ENCODE measurements at regions not wholly inside any gene's neighbourhood (a gene's known extent, or its start where the extent isn't known, plus 50 kb on each side); places are given as distances from the start of the nearest gene placed in this dataset.
"Not testable (repeated sequence)": the region's sequence is repeated elsewhere in the genome, so short reads cannot be mapped to it uniquely, and the experiment has no call there.

DNA sequence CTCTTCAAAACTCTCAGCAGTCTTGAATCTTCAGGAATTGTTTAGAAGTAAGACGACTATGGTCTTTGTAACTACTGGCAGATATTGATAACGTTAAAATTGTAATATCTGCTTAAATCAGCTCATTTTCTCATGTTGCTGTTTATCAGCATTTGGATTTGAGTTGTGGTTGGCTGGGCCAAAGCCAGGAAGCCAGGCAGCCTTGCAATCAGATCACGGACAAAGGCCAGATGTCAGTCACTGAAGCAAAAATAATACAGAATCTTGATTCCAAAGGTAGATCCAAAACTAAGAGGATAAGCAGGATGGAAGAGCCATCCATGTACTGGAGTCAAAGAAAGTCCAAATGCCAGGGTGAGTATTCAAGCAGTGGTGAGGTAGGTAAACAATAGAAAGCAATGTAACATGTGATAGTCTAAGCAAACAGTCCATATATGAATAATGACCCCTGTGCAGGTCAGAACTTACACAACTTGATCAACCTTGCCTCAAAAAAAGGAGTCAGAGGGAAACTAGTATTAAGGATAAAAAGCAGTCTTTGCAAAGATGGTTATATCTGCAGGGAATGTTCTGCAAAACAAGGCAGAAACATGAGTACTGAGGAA is 95.8 kb upstream of the RAP1B start:
- no peak for DNase-seq

DNA sequence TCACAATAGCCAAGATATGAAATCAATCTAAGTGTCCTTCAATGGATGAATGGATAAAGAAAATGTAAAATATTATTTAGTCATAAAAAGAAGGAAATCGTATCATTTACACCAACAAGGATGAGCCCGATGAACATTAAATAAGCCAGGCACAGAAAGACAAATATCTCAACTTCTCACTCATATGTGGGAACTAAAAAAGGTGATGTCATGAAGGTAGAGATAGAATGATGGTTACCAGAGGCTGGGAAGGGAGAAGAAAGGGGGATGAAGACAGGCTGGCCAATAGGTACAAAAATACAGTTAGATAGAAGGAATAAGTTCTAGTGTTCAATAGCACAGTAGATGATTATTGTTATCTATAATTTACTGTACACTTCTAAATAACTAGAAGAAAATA is 94.9 kb upstream of the RAP1B start:
- no peak for DNase-seq

DNA sequence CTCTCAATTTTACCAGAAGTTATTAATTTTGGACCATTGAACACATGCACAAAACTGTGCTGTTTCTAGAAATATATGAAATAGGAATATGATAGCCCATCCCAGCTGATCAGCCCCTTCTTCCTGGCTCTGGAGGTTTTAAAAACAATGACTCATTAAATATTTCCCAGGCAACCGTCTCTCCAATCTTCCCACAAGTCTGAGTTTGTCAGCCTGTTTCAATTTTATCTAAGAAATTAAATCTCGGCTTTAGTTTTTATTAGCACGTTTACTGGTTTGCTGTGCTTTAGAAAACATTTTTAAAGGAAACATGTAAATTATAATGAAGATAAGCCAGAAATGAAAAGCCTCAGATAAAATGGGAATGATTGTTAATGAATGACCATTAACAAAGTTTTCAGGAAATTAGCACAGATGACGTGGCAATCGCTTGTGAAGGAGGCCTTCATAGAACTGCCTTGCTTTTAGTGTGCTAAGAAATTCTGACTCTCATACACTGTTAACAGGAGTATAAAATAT is 89.3 kb upstream of the RAP1B start:
- no peak for DNase-seq

DNA sequence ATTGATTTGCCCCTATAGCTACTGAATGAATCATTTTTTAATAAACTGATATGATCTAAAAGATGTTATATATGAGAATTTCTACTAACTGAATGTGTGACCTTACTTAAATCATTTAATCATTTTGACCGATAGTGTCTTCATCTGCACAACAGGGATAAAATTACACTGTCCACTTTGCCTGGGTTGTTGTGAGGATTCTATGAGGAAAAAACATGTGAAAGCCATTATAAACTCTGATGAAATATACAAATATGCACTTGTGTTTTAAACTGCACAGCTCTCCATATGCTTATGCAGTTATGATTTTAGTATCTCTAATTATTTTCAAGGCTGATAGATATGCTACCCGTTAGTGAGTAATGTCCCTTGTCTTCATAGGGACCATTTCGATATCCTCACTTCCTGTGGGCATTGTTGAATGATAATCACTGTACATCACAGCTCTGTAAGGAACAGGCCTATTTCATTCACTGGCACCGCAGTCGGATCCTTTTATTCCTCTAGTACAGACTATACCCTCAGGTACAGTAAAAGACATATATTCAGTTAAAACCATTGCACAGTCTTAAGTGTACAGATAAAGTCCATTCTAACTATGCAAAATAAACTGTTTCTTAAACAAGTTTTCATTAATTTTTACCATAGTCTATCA is 88.7 kb upstream of the RAP1B start:
- DNase-seq, result no peak

DNA sequence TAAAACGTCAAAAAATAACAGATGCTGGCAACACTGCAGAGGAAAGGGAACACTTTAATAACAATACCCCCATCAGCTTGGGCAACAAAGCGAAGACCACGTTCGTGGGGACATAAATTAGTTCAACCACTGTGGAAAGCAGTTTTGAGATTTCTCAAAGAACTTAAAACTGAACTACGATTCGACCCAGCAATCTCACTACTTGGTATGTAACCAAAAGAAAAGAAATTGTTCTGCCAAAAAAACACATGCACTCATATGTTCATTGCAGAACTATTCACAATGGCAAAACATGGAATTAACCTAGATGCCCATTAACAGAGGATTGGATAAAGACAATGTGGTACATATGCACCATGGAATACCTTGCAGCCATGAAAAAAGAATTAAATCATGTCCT is 81.2 kb upstream of the RAP1B start:
- no peak for DNase-seq

DNA sequence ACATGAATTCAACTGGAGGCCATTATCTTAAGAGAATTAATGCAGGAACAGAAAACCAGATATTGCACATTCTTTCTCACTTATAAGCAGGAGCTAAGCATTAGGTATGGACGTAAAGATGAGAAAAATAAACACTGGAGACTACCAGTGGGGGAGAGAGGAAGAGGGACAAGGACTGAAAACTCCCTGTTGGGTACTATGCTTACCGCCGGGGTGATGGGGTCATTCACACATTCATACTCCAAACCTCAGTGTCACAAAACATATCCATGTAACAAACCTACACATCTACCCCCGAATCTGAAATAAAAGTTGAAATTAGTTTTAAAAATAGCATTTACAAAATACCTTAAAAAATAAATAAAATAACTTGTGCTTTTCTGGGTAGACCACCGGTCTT is 80.8 kb upstream of the RAP1B start:
- DNase-seq, result no peak

DNA sequence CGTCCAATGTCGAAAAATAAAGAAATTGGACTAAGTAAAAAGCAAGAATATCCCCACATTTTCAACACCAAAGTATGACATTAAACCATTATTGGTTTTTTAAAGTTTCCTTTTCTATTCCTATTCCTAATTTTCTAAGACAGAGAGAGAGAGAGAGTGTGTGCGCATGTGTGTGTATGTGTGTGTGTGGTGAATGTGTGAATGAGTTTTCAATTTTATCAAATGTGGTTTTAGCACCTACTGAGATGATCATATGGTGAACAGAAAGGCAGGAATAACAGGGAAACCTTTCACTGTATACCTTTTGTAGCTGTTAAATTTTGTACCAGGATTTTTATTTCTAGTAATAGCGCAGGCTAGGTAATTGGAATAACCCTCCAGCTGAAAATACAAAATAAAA is 80.4 kb upstream of the RAP1B start:
- DNase-seq, result no peak

DNA sequence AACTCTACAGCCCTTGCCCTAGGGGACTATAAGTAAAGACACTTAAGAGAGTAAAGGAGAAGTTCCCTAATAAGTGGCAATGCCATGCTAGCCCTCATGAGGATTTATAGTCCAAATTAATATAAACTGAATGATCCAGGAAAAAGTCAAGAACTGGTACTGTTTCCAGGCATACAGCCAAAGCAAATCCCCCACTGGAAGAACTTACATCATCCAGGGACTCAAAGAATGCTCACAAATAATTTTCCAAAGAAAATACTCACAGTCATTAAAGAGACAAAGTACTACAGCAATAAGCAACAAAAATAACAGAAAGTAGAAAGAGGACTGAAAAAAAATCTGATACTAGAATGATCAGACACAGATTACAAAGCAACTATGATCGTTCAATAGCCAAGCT is 79.7 kb upstream of the RAP1B start:
- DNase-seq, result no peak

DNA sequence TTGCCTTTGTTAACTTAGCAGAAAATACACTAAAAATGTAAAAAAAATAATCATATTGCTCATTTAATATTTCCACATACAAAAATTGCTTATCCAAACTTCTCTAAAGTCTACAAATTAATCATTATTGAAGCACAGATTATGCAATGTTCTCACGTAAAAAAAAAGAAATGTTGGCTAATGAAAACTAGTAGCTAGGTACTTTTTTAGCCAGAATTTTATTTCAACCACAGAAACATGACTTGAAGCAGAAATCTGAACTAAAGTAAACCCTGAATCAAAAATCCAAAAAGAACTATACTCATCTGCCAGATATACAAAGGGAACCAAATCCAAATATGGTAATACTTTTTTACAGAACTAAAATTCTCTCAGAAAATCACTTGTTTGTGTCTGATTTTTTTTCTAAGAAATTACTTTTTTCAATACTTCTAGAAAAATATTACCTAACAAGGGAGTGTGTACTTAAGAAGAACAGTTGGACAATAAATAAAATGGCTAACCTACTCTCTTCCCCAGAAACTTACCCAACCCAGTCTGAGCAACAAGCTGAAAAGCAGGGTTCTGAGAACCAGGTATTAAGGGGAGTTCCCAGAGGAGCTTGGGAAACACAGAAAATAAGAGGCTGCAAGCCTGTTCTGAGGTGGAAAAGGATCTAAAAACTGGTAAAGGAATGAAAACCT is 78.4 kb upstream of the RAP1B start:
- DNase-seq, result no peak

DNA sequence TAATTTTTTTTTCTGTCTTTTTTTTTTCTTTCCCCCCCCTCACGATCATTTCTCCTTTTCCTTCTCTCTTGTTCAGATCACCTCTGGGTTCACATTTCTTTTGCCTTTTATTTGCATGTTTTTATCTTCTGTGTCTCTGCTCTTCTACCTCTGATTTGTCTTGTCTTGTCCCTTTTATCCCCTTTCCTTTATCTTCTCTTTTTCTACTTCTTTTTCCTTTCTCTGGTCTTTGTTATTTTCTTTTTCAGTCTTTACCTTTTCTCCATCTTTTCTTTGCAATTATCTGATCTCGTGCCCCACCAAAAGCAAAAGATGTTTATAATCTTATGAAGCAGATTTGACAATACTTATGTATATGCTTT is 77.8 kb upstream of the RAP1B start:
- no peak for DNase-seq

DNA sequence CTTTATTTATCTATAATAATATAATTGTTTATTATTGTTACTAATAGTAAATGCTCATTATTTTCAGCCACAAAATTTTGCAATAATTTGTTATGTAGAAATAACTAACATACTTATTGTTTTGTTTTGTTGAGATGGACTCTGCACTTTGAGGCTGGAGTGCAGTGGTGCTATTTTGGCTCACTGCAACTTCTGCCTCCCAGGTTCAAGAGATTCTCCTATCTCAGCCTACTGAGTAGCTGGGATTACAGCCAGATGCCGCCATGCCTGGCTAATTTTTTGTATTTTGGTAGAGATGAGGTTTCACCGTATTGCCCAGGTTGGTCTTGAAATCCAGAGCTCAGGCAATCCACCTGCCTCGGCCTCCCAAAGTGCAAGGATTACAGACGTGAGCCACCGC is 76.6 kb upstream of the RAP1B start:
- DNase-seq, result no peak

DNA sequence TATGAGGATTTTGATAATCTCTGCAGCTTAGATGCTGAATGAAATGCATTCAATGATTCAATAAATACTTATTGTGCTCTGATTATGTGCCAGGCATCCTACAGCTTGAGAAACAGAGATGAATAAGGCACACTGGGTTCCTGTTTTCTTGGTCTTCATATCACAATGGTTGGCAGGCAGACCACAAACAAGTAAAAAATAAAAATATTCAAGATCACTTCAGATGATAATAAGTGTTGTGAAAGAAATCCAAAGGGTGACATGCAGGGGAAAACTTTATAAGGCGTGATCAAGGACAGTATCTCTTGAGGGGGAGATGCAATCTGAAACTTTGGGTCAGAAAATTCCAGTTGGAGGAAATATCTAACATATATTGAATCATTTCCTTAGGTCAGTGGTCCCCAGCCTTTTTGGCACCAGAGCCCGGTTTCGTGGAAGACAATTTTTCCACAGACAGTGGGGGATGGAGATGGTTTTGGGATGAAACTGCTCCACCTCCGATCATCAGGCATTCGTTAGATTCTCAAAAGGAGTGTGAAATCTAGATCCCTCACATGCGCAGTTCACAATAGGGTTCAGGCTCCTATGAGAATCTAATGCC is 73.7 kb upstream of the RAP1B start:
- no peak for DNase-seq

DNA sequence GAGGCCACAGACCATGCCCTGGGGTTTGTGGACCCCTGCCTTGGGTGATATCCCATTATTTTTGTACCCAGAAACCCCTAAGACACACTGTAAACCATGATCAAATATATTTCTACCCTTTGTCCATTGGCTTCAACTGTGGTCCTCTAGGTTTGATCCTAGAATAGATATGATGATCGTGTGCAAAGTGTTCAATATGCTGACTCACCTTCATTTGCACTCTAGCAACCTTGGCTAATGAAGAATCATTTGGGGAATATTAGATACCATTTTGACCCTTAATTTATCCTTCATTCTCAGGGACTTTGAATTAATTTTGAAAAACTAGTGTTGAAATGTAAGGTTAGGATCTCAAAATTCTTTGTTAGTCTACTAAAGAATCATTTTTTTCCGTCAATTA is 73.1 kb upstream of the RAP1B start:
- no peak for DNase-seq

DNA sequence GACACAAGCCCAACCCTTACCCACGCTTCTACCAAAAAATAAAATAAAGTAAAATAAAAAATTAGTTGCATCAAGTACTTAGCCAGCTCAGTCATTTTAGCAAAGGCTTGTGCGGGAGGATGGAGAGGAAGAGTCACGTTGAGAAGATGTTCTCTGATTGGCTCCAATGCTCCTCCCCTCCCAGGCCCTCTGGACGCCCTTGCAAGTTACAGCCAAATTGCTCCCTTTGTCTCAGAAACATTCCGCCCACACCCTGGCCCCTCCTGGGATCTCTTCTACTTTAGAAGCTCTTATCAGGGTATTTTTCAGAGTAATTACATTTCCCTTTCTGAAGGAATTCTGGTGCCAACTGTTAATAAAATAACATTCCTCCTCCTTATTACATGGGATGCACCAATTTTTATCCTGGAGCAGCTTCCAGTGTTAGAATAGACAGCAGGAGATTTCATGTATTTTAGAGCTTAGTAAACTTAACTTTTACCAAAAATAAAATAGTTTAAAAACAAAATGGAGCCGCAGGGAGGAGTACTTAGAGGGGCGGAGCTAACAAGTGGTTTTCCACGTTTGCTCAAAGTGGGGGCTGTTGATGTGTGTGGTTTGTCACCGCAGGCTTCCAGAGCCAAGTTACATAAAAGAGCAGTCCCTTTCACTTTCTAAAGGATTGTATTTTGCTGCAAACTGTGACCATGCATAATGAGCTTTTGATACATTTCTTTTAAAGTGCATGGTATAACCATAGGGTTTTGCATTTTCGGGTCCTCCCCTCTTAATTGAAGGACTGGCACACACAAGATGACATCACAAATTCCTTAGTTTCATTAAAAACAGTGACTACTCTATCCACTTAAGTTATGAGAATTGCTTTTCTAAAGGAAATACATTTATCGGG is 71.7 kb upstream of the RAP1B start:
- DNase-seq, result peak; percentile 81

DNA sequence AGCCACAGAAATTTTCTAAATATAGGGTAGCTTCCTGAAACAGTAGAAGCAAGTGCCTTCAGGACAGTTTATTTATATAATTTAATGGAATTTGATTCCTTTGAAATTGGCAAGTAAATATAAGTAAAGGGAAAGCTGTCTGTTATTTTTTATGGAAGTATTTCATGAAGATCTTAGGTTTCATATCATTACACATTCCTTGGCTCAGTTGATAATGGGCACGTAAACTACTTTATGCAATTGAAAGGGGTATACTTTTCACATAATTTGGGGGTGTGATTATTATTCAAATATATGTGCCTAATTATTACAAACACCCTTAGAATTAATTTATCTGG is 71.1 kb upstream of the RAP1B start:
- DNase-seq, result no peak

DNA sequence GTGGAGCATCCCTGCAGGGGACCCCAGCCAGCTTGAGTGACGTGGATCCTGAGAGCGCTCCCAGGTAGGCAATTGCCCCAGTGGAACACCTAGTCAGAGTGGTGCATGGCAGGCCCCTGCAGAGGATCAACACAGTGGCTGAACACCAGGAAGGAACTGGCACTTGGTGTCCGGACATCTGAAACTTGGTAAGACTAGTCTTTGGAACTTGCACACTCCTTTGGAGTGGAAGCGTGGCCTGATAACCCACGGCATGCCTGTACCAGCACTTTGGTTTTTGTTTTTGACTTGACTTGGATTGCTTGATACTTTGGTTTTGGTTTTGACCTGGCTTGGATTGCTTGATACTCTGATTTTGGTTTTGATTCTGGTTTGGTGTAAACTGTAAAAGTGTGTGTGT is 69.9 kb upstream of the RAP1B start:
- not testable (repeated sequence) for DNase-seq

DNA sequence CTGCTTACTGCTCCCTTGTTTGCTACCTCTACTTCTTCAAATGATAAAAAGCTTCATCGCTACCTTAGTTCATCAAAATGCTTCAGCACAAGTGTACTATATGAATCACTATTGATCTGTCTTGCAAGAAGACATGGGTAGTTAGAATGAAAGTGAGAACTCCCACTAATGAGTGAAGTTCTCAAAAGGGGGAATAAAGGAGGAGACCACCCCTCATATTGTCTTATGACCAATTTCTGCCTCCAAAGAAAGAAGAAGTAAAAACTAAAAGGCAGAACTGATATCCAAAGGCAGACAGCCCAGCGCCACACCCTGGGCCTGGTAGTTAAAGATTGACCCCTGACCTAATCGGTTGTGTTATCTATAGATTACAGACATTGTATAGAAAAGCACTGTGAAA is 63.4 kb upstream of the RAP1B start:
- not testable (repeated sequence) for DNase-seq

DNA sequence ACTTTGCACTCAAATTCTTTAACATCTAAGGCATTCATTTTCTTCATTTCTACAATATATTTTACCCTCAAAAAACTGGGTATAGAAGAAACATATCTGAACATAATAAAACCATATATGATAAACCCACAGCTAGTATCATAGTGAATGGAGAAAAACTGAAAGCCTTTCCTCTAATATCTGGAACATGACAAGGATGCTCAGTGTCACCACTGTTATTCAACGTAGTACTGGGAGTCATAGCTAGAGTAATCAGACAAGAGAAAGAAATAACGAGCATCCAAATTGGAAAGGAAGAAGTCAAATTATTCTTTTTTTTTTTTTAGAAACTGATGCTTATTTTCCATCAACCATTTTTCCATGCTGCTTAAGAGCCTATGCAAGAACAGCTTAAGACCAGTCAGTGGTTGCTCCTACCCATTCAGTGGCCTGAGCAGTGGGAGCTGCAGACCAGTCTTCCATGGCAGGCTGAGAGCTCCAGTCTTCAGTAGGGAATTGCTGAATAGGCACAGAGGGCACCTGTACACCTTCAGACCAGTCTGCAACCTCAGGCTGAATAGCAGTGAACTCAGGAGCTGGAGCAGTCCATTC is 58.0 kb upstream of the RAP1B start:
- not testable (repeated sequence) for DNase-seq

DNA sequence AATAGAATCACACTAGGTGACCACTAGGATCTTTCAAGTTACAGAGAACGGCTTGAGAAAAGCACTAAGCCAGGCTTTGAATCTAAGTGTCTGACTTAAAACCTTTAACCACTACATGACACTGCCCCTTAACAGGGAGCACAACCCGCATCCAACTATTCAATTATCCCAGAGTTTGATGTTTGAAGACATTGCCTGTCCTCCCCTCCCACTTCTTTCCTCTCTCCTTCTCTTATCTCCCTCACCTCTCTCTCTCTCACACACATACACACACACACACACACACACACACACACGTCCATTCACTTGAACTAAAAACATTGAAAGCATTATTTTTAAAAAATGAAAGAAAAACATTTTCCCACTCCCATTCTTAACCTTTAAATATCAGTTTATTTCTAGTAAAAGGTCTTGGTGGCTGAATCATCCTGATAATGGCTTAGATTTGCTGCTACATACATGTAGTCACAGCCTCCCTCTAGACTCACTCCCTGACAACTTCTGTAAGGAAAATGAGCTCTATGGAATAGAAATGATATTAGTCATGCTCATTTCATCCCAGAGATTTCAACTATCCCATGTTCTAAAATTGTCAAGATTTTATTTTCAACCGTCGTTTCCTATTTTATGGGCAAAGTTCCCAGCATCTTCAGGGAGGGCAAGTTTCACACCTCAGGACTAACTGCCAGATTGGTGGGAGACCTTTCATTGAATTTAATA is 53.5 kb upstream of the RAP1B start:
- DNase-seq, result no peak

DNA sequence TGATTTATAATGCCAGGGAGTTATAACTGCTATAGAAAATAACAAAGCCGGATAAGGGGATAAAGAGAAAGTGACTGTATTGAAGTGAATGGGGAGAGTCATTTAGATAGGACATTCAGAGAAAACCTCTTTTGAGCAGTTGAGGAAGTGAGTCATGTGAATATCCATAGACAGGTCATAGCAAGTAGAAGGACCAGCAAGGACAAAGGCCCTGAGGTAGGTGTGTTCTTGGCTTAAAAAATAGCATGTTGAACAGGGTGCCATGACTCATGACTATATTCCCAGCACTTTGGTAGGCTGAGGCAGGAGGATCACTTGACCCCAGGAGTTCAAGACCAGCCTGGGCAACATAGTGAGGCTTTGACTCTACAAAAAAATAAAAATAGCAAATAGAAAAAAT is 51.5 kb upstream of the RAP1B start:
- DNase-seq, result no peak

DNA sequence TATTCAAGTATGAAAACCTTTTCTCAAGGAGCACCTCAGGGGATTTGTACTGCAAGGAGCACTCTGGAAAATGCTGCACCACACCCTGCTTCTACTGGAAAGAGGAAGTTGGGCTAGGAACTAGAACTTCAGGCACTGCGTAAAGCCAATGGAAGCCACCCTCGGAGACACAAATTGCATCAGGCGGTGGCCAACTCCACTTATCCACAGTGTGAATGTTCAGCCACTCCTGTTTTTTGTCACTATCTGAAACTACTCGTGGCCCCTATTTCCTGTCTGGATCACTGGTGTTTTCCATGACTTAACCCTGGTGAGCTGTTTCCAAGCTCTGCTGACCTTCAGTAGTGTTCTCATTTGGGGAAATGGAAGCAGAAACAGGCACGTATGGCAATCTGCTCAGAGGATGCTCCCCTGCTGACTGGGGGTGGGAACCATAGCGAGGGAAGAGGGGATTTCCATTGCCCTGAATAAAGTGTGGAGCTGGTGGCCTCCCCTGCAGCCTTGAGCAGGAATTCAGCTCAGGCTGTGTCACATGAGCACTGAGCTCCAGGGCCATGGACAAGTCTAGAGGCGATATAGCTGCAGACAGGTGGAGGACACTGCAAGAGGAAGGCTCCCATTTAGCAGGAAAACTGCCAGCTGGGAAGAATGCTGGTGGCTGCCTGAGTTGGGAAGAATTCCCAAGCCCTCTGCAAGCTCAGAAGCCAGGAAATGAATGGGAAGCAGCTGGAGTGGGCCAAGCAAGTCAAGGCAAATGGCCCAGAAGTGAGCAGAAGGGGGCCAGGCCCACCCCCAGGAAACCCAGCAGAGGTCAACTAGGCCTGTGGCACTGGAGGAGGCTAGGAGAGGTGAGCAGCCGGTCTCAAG is 50.5 kb upstream of the RAP1B start:
- no peak for DNase-seq
